ENCODE measurements at regions not wholly inside any gene's neighbourhood (a gene's known extent, or its start where the extent isn't known, plus 50 kb on each side); places are given as distances from the start of the nearest gene placed in this dataset.

- H3K4me3 ChIP-seq (ENCODE audit: low read depth, low read length) = no peak overlapping the region
- TF ChIP-seq CTCF (IDR thresholded peaks at IDR 0.05; ENCODE audit: low read depth, low read length) = no peak
- no peak for TF ChIP-seq POLR2A (IDR thresholded peaks at IDR 0.05; ENCODE audit: extremely low read depth, insufficient read length)
- TF ChIP-seq MAX (IDR thresholded peaks at IDR 0.05; ENCODE audit: low read depth, low read length) = no peak
- no peak for TF ChIP-seq MYC (IDR thresholded peaks at IDR 0.05; ENCODE audit: low read depth, low read length)
- no peak for DNase-seq (ENCODE audit: low read depth)
These were observed 455.7 kb downstream of the SUCLA2 start for GRCh38 chr13:47545201-47546024.

GRCh38 chr13:47539317-47539716, 461.8 kb downstream of the SUCLA2 start:
- TF ChIP-seq CTCF (IDR thresholded peaks at IDR 0.05; ENCODE audit: low read depth, low read length) (no peak), MYC (IDR thresholded peaks at IDR 0.05; ENCODE audit: low read depth, low read length) (no peak), POLR2A (IDR thresholded peaks at IDR 0.05; ENCODE audit: extremely low read depth, insufficient read length) (no peak), MAX (IDR thresholded peaks at IDR 0.05; ENCODE audit: low read depth, low read length) (no peak)
- no peak for DNase-seq (ENCODE audit: low read depth)
- H3K4me3 ChIP-seq (ENCODE audit: low read depth, low read length) = no peak overlapping the region

- no peak for DNase-seq (ENCODE audit: low read depth)
- no peak for TF ChIP-seq MYC (IDR thresholded peaks at IDR 0.05; ENCODE audit: low read depth, low read length)
- no peak for TF ChIP-seq MAX (IDR thresholded peaks at IDR 0.05; ENCODE audit: low read depth, low read length)
- TF ChIP-seq POLR2A (IDR thresholded peaks at IDR 0.05; ENCODE audit: extremely low read depth, insufficient read length) = no peak
- no peak for TF ChIP-seq CTCF (IDR thresholded peaks at IDR 0.05; ENCODE audit: low read depth, low read length)
- no peak overlapping the region for H3K4me3 ChIP-seq (ENCODE audit: low read depth, low read length)
These were observed 477.3 kb downstream of the SUCLA2 start for GRCh38 chr13:47523771-47524170.

GRCh38 chr13:47521890-47522487, 479.1 kb downstream of the SUCLA2 start:
- no peak overlapping the region for H3K4me3 ChIP-seq (ENCODE audit: low read depth, low read length)
- TF ChIP-seq MYC (IDR thresholded peaks at IDR 0.05; ENCODE audit: low read depth, low read length) (no peak), POLR2A (IDR thresholded peaks at IDR 0.05; ENCODE audit: extremely low read depth, insufficient read length) (no peak), MAX (IDR thresholded peaks at IDR 0.05; ENCODE audit: low read depth, low read length) (no peak), CTCF (IDR thresholded peaks at IDR 0.05; ENCODE audit: low read depth, low read length) (no peak)
- DNase-seq (ENCODE audit: low read depth) = no peak

GRCh38 chr13:47519626-47520025, 481.4 kb downstream of the SUCLA2 start:
- H3K4me3 ChIP-seq (ENCODE audit: low read depth, low read length) = no peak overlapping the region
- DNase-seq (ENCODE audit: low read depth) = no peak
- TF ChIP-seq CTCF (IDR thresholded peaks at IDR 0.05; ENCODE audit: low read depth, low read length) (no peak), MYC (IDR thresholded peaks at IDR 0.05; ENCODE audit: low read depth, low read length) (no peak), POLR2A (IDR thresholded peaks at IDR 0.05; ENCODE audit: extremely low read depth, insufficient read length) (no peak), MAX (IDR thresholded peaks at IDR 0.05; ENCODE audit: low read depth, low read length) (no peak)

Data from NB4 (cell line).